HEK293T (cell line): ENCODE measurements at regions not wholly inside any gene's neighbourhood (a gene's known extent, or its start where the extent isn't known, plus 50 kb on each side); places are given as distances from the start of the nearest gene placed in this dataset.

Source experiments
- ARNT ChIP-seq: fragments of 450-650 bp; IDR thresholded peaks from 2 replicates; pipeline ENCODE4 v1.6.1; 2017; ENCODE audit warnings: mild to moderate bottlenecking
- BHLHE40 ChIP-seq: fragments of 450-650 bp; IDR thresholded peaks from 2 replicates; pipeline ENCODE4 v1.6.1; 2016; ENCODE audit warnings: mild to moderate bottlenecking, moderate library complexity, borderline replicate concordance
- ELF4 ChIP-seq: fragments of 450-650 bp; IDR thresholded peaks from 2 replicates; pipeline ENCODE4 v1.6.1; 2017; ENCODE audit warnings: antibody characterized with exemption
- FOXK2 ChIP-seq: fragments of 450-650 bp; IDR thresholded peaks from 2 replicates; pipeline ENCODE4 v1.6.1; 2016; ENCODE audit warnings: mild to moderate bottlenecking
- FOXM1 ChIP-seq: fragments of 450-650 bp; IDR thresholded peaks from 2 replicates; pipeline ENCODE4 v1.6.1; 2017; ENCODE audit warnings: mild to moderate bottlenecking, borderline replicate concordance
- HDGF ChIP-seq: fragments of 450-650 bp; IDR thresholded peaks from 2 replicates; pipeline ENCODE4 v1.6.1; 2017; ENCODE audit warnings: antibody characterized with exemption, borderline replicate concordance
- LEF1 ChIP-seq: fragments of 450-650 bp; IDR thresholded peaks from 2 replicates; pipeline ENCODE4 v1.6.1; 2017; ENCODE audit warnings: mild to moderate bottlenecking, borderline replicate concordance
- SP1 ChIP-seq: fragments of 450-650 bp; IDR thresholded peaks from 2 replicates; pipeline ENCODE4 v1.6.1; 2017
- SUZ12 ChIP-seq: fragments of 450-650 bp; IDR thresholded peaks from 2 replicates; pipeline ENCODE4 v1.6.1; 2016; ENCODE audit warnings: mild to moderate bottlenecking
- TARDBP ChIP-seq: fragments of 450-650 bp; IDR thresholded peaks from 2 replicates; pipeline ENCODE4 v1.6.1; 2016
- TF ChIP-seq, protein P1 (sequence below): fragments of 450-650 bp; IDR thresholded peaks from 2 replicates; pipeline ENCODE4 v1.6.1; 2016

DNA sequence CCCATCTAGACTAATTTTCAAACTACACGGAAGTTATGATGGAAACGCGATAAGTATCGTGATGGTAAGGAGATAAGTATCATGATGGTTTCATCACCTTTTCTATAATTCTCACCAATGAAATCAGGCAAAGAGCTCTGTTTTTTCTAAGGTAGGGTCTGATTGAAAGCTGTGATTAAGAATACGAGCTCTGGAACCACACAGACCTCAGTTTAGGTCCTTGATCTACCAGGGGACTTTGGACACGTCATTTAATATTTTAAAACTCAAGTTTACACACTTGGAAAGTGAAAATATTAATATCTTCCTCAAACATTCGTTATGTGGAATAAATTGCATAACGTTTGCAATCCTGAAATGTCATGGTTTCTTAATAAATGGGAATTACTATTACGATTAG, 538.2 kb upstream of the CELF2 start:
- TF ChIP-seq ELF4 (no peak), FOXM1 (no peak), SP1 (no peak), ARNT (no peak), SUZ12 (no peak), FOXK2 (no peak), HDGF (no peak), BHLHE40 (no peak), TARDBP (no peak), LEF1 (no peak)
- TF ChIP-seq, protein P1, sequence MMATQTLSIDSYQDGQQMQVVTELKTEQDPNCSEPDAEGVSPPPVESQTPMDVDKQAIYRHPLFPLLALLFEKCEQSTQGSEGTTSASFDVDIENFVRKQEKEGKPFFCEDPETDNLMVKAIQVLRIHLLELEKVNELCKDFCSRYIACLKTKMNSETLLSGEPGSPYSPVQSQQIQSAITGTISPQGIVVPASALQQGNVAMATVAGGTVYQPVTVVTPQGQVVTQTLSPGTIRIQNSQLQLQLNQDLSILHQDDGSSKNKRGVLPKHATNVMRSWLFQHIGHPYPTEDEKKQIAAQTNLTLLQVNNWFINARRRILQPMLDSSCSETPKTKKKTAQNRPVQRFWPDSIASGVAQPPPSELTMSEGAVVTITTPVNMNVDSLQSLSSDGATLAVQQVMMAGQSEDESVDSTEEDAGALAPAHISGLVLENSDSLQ, result no peak
